SHP77 (cell line): ENCODE measurements at regions not wholly inside any gene's neighbourhood (a gene's known extent, or its start where the extent isn't known, plus 50 kb on each side); places are given as distances from the start of the nearest gene placed in this dataset.

Source experiments
- DNase-seq, 2 experiments: peaks; one replicate each; lab custom pipeline; 2025; lab: John Stamatoyannopoulos, UW

GRCh38 chr10:110355141-110355831 is 50.6 kb upstream of the SMNDC1 start:
- no peak for DNase-seq

- peak in 1 of 2 experiments; percentile 19 for DNase-seq
These were observed 51.4 kb upstream of the SMNDC1 start for GRCh38 chr10:110355922-110356627.

- peak in 1 of 2 experiments; percentile 67 for DNase-seq
These were observed 52.0 kb upstream of the SMNDC1 start for GRCh38 chr10:110356628-110357245.

- no peak for DNase-seq
These were observed 52.6 kb upstream of the SMNDC1 start for GRCh38 chr10:110357252-110357780.

GRCh38 chr10:110357871-110358270 is 53.2 kb upstream of the SMNDC1 start:
- no peak for DNase-seq

- DNase-seq, result no peak
These were observed 53.6 kb upstream of the SMNDC1 start for GRCh38 chr10:110358278-110358677.

GRCh38 chr10:110358869-110359629 is 54.3 kb upstream of the SMNDC1 start:
- no peak for DNase-seq

- no peak for DNase-seq
These were observed 56.2 kb upstream of the SMNDC1 start for GRCh38 chr10:110360857-110361474.

- DNase-seq, result no peak
These were observed 57.2 kb upstream of the SMNDC1 start for GRCh38 chr10:110361800-110362456.

- DNase-seq, result peak; percentile 32 to 69
These were observed 59.1 kb upstream of the SMNDC1 start for GRCh38 chr10:110363572-110364411.

- no peak for DNase-seq
These were observed 59.8 kb upstream of the SMNDC1 start for GRCh38 chr10:110364531-110364937.

GRCh38 chr10:110365356-110366143 is 60.8 kb upstream of the SMNDC1 start:
- no peak for DNase-seq

- DNase-seq, result no peak
These were observed 61.9 kb upstream of the SMNDC1 start for GRCh38 chr10:110366635-110367034.

GRCh38 chr10:110368002-110368401 is 63.3 kb upstream of the SMNDC1 start:
- no peak for DNase-seq

- DNase-seq, result no peak
These were observed 63.8 kb upstream of the SMNDC1 start for GRCh38 chr10:110368556-110368955.

GRCh38 chr10:110370006-110370405 is 65.3 kb upstream of the SMNDC1 start:
- DNase-seq, result no peak

GRCh38 chr10:110372656-110373055 is 67.9 kb upstream of the SMNDC1 start:
- DNase-seq, result no peak

- DNase-seq, result no peak
These were observed 68.3 kb upstream of the SMNDC1 start for GRCh38 chr10:110373059-110373458.
